Esophagus squamous epithelium (tissue), 4 donors: ENCODE measurements at regions not wholly inside any gene's neighbourhood (a gene's known extent, or its start where the extent isn't known, plus 50 kb on each side); places are given as distances from the start of the nearest gene placed in this dataset.
"Not testable (repeated sequence)": the region's sequence is repeated elsewhere in the genome, so short reads cannot be mapped to it uniquely, and the experiment has no call there.

Experiments
- CTCF ChIP-seq, 6 experiments: fragments of 450-650 bp in 4 of 6; fragments of 200-600 bp in 2 of 6; sonication (generic) in 2 of 6; IDR thresholded peaks; one replicate each; pipeline ENCODE4 v1.5.1; 2016 to 2019; ENCODE audit warnings: antibody characterized with exemption in 6 of 6, mild to moderate bottlenecking in 4 of 6, moderate library complexity in 4 of 6
- POLR2A ChIP-seq, 4 donors: fragments of 450-650 bp; IDR thresholded peaks; one replicate each; pipeline ENCODE4 v1.6.1; 2017; ENCODE audit warnings: antibody characterized with exemption in 4 of 4, mild to moderate bottlenecking in 4 of 4, moderate library complexity in 3 of 4

GRCh38 chr15:44859088-44859487, 97.4 kb upstream of the TERB2 start:
- TF ChIP-seq CTCF, POLR2A (IDR thresholded peaks at IDR 0.05): not testable (repeated sequence)
